Glutamatergic neuron (in vitro differentiated cells): ENCODE measurements at regions not wholly inside any gene's neighbourhood (a gene's known extent, or its start where the extent isn't known, plus 50 kb on each side); places are given as distances from the start of the nearest gene placed in this dataset.

Experiments
- DNase-seq: peaks from one replicate; pipeline ENCODE4 v3.0.0; 2022
- H3K27ac Mint-ChIP-seq: one replicate; pipeline ENCODE4 v1.8.0; 2020; ENCODE audit warnings: mild to moderate bottlenecking, mixed read lengths, inconsistent platforms; ENCODE audit not compliant: unreplicated experiment
- H3K27me3 Mint-ChIP-seq: one replicate; pipeline ENCODE4 v1.8.0; 2020; ENCODE audit warnings: mild to moderate bottlenecking, moderate library complexity, mixed read lengths, inconsistent platforms; ENCODE audit not compliant: unreplicated experiment
- H3K36me3 Mint-ChIP-seq: one replicate; pipeline ENCODE4 v1.8.0; 2020; ENCODE audit warnings: mild to moderate bottlenecking, mixed read lengths, inconsistent platforms; ENCODE audit not compliant: unreplicated experiment
- H3K4me1 Mint-ChIP-seq: one replicate; pipeline ENCODE4 v1.8.0; 2020; ENCODE audit warnings: mild to moderate bottlenecking, low read depth, mixed read lengths, inconsistent platforms; ENCODE audit not compliant: unreplicated experiment
- H3K4me3 Mint-ChIP-seq: one replicate; pipeline ENCODE4 v1.8.0; 2020; ENCODE audit warnings: mild to moderate bottlenecking, mixed read lengths, inconsistent platforms; ENCODE audit not compliant: unreplicated experiment
- H3K9me3 Mint-ChIP-seq: one replicate; pipeline ENCODE4 v1.8.0; 2020; ENCODE audit warnings: mild to moderate bottlenecking, moderate library complexity, mixed read lengths, inconsistent platforms; ENCODE audit not compliant: unreplicated experiment
- TF ChIP-seq, protein P1 (sequence below): fragments of 200-600 bp; sonication (generic); IDR thresholded peaks from one replicate; pipeline ENCODE4 v1.5.0; 2021; ENCODE audit not compliant: partially characterized antibody, unreplicated experiment

GRCh38 chr16:87144232-87144631, 173.0 kb downstream of the C16orf95 start:
- TF ChIP-seq, protein P1, sequence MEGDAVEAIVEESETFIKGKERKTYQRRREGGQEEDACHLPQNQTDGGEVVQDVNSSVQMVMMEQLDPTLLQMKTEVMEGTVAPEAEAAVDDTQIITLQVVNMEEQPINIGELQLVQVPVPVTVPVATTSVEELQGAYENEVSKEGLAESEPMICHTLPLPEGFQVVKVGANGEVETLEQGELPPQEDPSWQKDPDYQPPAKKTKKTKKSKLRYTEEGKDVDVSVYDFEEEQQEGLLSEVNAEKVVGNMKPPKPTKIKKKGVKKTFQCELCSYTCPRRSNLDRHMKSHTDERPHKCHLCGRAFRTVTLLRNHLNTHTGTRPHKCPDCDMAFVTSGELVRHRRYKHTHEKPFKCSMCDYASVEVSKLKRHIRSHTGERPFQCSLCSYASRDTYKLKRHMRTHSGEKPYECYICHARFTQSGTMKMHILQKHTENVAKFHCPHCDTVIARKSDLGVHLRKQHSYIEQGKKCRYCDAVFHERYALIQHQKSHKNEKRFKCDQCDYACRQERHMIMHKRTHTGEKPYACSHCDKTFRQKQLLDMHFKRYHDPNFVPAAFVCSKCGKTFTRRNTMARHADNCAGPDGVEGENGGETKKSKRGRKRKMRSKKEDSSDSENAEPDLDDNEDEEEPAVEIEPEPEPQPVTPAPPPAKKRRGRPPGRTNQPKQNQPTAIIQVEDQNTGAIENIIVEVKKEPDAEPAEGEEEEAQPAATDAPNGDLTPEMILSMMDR = no peak
- no peaks in the 10 kb centered on the region for H3K4me1 Mint-ChIP-seq
- H3K9me3 Mint-ChIP-seq = peaks cover 2% of the 10 kb centered on the region
- H3K36me3 Mint-ChIP-seq = peaks cover 8% of the 10 kb centered on the region
- H3K27me3 Mint-ChIP-seq = peaks cover 7% of the 10 kb centered on the region
- no peak for DNase-seq
- no peak overlapping the region for H3K27ac Mint-ChIP-seq
- H3K4me3 Mint-ChIP-seq = no peak overlapping the region

- H3K9me3 Mint-ChIP-seq = peaks cover 2% of the 10 kb centered on the region
- no peak for DNase-seq
- H3K36me3 Mint-ChIP-seq = peaks cover 12% of the 10 kb centered on the region
- H3K4me1 Mint-ChIP-seq = no peaks in the 10 kb centered on the region
- no peak overlapping the region for H3K4me3 Mint-ChIP-seq
- TF ChIP-seq, protein P1 = no peak
- H3K27me3 Mint-ChIP-seq = peaks cover 7% of the 10 kb centered on the region
- H3K27ac Mint-ChIP-seq = no peak overlapping the region
Measured at GRCh38 chr16:87145181-87146176, 171.7 kb downstream of the C16orf95 start.

DNA sequence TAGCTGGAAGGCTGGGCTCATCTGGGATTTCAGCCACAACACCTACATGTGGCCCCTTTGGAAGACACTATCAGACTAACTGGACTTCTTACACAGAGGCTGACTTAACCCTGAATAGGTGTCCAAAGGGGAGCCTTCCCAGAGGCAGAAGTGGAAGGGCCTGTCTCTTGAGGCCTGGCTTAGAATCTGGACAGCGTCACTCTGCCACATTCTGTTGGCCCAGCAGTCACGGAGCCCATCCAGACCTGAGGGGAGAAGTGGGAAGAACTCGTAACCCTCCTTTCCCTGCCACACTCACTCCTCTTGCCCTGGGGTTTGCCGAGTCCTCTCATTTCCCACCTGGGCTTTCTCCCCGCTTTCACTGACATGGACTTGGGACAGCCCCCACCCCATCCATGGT, 170.5 kb downstream of the C16orf95 start:
- Mint-ChIP-seq H3K36me3 (peaks cover 12% of the 10 kb centered on the region), H3K4me1 (no peaks in the 10 kb centered on the region), H3K4me3 (no peak overlapping the region), H3K27ac (no peak overlapping the region), H3K27me3 (peaks cover 5% of the 10 kb centered on the region), H3K9me3 (no peaks in the 10 kb centered on the region)
- TF ChIP-seq, protein P1 = no peak
- DNase-seq = no peak

DNA sequence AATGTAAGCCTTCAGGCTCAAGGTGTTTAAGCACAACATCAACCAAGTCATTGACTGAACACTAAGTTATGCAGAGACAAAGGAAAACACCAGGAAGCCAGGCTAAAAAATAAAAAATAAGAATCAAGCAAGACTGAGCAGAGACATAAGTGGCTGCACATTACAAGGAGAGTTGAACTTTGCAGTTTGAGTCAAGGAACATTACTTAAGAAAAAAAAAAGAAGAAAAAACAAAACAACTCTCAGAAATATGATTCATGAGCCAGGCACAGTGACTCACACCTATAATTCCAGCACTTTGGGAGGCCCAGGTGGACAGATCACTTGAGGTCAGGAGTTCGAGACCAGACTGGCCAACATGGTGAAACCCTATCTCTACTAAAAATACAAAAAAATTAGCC, 168.1 kb downstream of the C16orf95 start:
- peaks cover 7% of the 10 kb centered on the region for H3K27me3 Mint-ChIP-seq
- DNase-seq = no peak
- H3K9me3 Mint-ChIP-seq = no peaks in the 10 kb centered on the region
- no peaks in the 10 kb centered on the region for H3K4me1 Mint-ChIP-seq
- TF ChIP-seq, protein P1 = no peak
- H3K27ac Mint-ChIP-seq = no peak overlapping the region
- H3K36me3 Mint-ChIP-seq = peaks cover 12% of the 10 kb centered on the region
- H3K4me3 Mint-ChIP-seq = no peak overlapping the region

DNA sequence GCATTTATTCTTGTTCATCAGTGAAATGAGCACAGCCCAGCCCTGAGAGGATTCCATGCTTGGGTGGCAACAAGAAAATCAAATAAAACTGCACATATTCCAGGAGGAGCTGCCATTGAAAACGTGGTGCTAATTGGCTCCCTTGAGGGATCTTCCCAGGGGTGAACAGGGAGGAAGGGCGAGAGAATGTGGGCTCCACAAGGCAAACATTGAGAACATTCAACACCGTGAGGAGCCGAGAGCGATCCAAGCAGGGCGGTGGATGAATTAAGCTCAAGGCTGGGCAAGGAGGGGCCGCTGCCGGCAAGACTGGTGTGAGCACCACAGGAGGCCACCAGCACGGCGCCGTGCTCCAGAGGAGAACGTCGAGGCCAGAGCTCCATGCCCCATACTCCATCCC, 166.9 kb downstream of the C16orf95 start:
- H3K4me3 Mint-ChIP-seq = no peak overlapping the region
- DNase-seq = no peak
- H3K27me3 Mint-ChIP-seq = peaks cover 7% of the 10 kb centered on the region
- peaks cover 12% of the 10 kb centered on the region for H3K36me3 Mint-ChIP-seq
- H3K9me3 Mint-ChIP-seq = no peaks in the 10 kb centered on the region
- no peaks in the 10 kb centered on the region for H3K4me1 Mint-ChIP-seq
- TF ChIP-seq, protein P1 = no peak
- no peak overlapping the region for H3K27ac Mint-ChIP-seq
